Inferior parietal cortex (tissue), 1 donor: ENCODE measurements at regions not wholly inside any gene's neighbourhood (a gene's known extent, or its start where the extent isn't known, plus 50 kb on each side); places are given as distances from the start of the nearest gene placed in this dataset.
"Not testable (repeated sequence)": the region's sequence is repeated elsewhere in the genome, so short reads cannot be mapped to it uniquely, and the experiment has no call there.

ENCODE experiments used
- DNase-seq: peaks from one replicate; pipeline ENCODE4 v3.0.0-alpha.2; 2016; ENCODE audit errors: extremely low spot score

GRCh38 chr7:3094701-3095445, 51.2 kb upstream of the CARD11 start:
- DNase-seq: no peak

GRCh38 chr7:3097734-3098133, 54.1 kb upstream of the CARD11 start:
- no peak for DNase-seq

- DNase-seq: no peak
Observed at GRCh38 chr7:3102159-3102558, 58.5 kb upstream of the CARD11 start.

- no peak for DNase-seq
Observed at GRCh38 chr7:3103614-3104398, 60.1 kb upstream of the CARD11 start.

GRCh38 chr7:3105856-3106255, 62.2 kb upstream of the CARD11 start:
- DNase-seq: no peak

- DNase-seq: no peak
Observed at GRCh38 chr7:3106361-3106826, 62.7 kb upstream of the CARD11 start.

GRCh38 chr7:3107228-3107763, 63.6 kb upstream of the CARD11 start:
- no peak for DNase-seq

- DNase-seq: no peak
Observed at GRCh38 chr7:3107889-3108570, 64.4 kb upstream of the CARD11 start.

GRCh38 chr7:3109311-3109915, 65.7 kb upstream of the CARD11 start:
- DNase-seq: no peak

GRCh38 chr7:3112479-3113134, 68.9 kb upstream of the CARD11 start:
- no peak for DNase-seq

GRCh38 chr7:3114917-3115316, 71.2 kb upstream of the CARD11 start:
- no peak for DNase-seq

- no peak for DNase-seq
Observed at GRCh38 chr7:3117081-3117480, 73.4 kb upstream of the CARD11 start.

GRCh38 chr7:3117488-3118231, 74.0 kb upstream of the CARD11 start:
- no peak for DNase-seq

- not testable (repeated sequence) for DNase-seq
Observed at GRCh38 chr7:3119352-3119927, 75.8 kb upstream of the CARD11 start.

- DNase-seq: no peak
Observed at GRCh38 chr7:3119963-3120362, 76.3 kb upstream of the CARD11 start.

- DNase-seq: no peak
Observed at GRCh38 chr7:3120513-3120912, 76.8 kb upstream of the CARD11 start.

GRCh38 chr7:3128857-3129490, 85.3 kb upstream of the CARD11 start:
- no peak for DNase-seq

- DNase-seq: no peak
Observed at GRCh38 chr7:3133811-3134385, 90.2 kb upstream of the CARD11 start.

- no peak for DNase-seq
Observed at GRCh38 chr7:3134745-3135144, 91.1 kb upstream of the CARD11 start.
